ENCODE measurements at regions not wholly inside any gene's neighbourhood (a gene's known extent, or its start where the extent isn't known, plus 50 kb on each side); places are given as distances from the start of the nearest gene placed in this dataset.

GRCh38 chr9:135240871-135241311 is 153.4 kb downstream of the OLFM1 start:
- peak; percentile 3 for DNase-seq (ENCODE audit: insufficient read length, low spot score)
- FAIRE-seq = no peak
- no peak for TF ChIP-seq CTCF (IDR thresholded peaks at IDR 0.05; ENCODE audit: insufficient read depth, missing control alignments)

- FAIRE-seq (no peak), DNase-seq (ENCODE audit: insufficient read length, low spot score) (peak; percentile 8)
- peak; percentile 12 for TF ChIP-seq CTCF (IDR thresholded peaks at IDR 0.05; ENCODE audit: insufficient read depth, missing control alignments)
Observed at GRCh38 chr9:135241381-135242048, 154.0 kb downstream of the OLFM1 start.

DNA sequence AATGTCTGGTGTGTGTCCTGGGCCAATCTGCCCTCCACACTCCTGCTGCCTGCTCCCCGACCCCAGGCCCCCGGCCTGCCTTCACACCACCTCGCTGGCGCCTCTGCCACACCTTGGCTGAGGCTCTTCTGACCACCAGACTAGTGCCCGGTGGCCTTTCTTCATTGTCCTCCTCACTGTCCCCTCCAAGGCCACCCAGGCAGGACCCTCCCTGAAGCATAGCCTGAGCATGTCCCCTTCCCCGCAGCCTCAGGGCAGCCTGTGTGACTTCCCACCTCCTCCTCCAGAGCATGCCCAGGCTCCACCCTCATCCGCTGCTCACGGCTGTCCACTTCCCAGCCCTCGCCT is 154.6 kb downstream of the OLFM1 start:
- DNase-seq (ENCODE audit: insufficient read length, low spot score) = peak; percentile 1
- FAIRE-seq = no peak
- no peak for TF ChIP-seq CTCF (IDR thresholded peaks at IDR 0.05; ENCODE audit: insufficient read depth, missing control alignments)

- no peak for FAIRE-seq
- no peak for TF ChIP-seq CTCF (IDR thresholded peaks at IDR 0.05; ENCODE audit: insufficient read depth, missing control alignments)
- DNase-seq (ENCODE audit: insufficient read length, low spot score) = peak; percentile 5
Observed at GRCh38 chr9:135242406-135242805, 154.9 kb downstream of the OLFM1 start.

DNA sequence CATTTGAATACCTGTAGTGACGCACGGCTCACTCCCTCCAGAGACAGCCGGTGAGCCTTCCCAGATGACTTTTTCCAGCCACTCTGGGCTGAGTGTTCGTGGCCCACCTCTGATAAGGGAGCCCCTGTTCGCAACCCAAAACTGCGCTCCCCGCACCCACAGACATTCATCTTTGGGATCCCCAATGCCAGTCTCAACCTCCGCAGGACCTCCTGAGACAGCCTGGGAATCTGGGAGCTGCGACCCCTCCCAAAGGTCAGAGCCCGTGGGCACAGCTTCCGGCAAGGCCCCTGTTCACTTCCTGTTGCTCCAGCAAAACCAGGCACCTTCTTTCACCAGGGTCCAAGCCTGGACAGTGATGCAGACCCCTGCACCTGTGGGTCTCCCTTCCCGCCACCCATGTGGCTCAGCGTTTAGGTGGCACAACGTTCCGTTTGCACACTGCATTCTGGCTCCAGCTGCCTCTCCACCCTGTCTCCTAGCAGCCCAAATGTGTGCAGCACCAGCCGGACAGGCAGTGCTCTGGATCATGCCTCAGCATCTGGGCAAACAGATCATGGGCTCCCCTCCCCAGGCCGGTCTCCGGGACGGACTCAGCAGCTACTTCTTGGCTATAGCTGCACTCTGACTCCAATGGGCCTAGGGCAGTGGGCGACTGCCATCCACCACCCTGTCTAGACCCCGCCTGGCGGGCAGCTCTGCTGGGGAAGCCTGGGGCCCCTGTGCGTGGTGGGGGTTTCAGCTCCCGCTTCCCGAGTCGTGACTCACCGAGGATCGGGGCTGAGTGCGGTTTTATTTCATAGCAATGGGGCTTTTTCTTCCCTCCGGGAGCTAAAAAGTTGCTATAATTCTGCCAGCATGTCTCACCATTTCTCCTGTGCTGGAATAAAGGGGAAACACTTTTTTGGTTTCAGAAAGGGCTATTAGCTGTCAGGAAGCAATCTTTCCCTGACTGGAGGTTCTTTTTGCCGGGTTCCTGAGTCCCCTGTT is 156.0 kb downstream of the OLFM1 start:
- TF ChIP-seq CTCF (IDR thresholded peaks at IDR 0.05; ENCODE audit: insufficient read depth, missing control alignments) = no peak
- FAIRE-seq (no peak), DNase-seq (ENCODE audit: insufficient read length, low spot score) (no peak)

DNA sequence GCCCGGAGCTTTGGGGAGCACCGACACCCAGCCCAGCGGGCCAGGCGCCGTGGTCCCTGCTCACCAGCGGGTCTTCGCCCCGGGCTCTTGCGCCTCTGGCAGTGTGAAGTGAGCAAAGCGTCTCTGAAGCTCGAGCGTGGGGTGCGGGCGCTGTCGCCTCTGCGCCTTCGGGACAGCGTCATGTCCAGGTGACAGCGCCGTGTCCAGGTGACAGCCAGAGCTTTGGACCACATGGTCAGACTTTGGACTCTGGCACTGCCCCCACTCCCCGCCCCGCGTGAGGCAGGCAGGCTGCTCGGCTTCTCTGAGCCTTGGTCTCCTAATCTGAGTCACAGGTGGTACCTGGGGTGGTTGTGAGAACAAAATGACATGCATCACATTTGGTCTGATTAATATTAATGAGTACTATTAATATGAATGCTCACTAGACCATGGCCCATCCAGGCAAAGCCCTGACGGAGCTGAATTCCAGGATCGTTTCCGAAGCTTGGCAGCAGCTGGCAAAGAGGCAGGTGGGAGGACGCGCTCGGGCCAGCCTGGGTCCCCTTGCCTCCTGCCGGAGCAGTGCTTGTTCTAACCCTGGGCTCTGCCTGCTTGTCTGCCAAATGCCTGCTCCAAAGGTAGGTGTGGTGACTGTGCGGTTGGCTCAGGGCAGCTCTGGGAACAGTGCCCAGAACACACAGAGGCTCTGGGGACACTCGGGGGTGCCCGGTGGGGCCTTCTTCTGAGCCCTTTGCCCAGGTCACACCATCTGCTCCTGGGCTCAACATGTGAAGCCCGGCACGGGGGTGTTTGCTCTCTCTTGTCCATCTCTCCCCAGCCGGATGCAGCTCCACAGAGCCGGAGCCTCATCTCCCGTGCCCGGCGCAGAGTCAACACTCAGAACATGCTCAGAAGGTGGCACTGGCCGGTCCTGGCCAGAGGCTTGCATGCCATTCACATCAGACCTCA is 157.1 kb downstream of the OLFM1 start:
- TF ChIP-seq CTCF (IDR thresholded peaks at IDR 0.05; ENCODE audit: insufficient read depth, missing control alignments) = no peak
- no peak for DNase-seq (ENCODE audit: insufficient read length, low spot score)
- no peak for FAIRE-seq

Data from D721Med (cell line).